Nephron (organoid): ENCODE measurements at regions not wholly inside any gene's neighbourhood (a gene's known extent, or its start where the extent isn't known, plus 50 kb on each side); places are given as distances from the start of the nearest gene placed in this dataset.

Experiments
- H3K27ac Mint-ChIP-seq, 3 experiments: 2 replicates each; pipeline ENCODE4 v1.8.0; 2020; ENCODE audit warnings: mixed read lengths in 3 of 3, mild to moderate bottlenecking in 2 of 3, moderate library complexity in 1 of 3
- H3K27me3 Mint-ChIP-seq: 2 replicates; pipeline ENCODE4 v1.8.0; 2021; ENCODE audit warnings: low read depth, mild to moderate bottlenecking, moderate library complexity, mixed read lengths
- H3K36me3 Mint-ChIP-seq: 2 replicates; pipeline ENCODE4 v1.8.0; 2020; ENCODE audit warnings: low read depth, mixed read lengths
- H3K4me1 Mint-ChIP-seq: 2 replicates; pipeline ENCODE4 v1.8.0; 2020; ENCODE audit warnings: mixed read lengths
- H3K4me3 Mint-ChIP-seq, 3 experiments: 2 replicates each; pipeline ENCODE4 v1.8.0; 2020; ENCODE audit warnings: mild to moderate bottlenecking in 3 of 3, mixed read lengths in 3 of 3, moderate library complexity in 2 of 3
- H3K9me3 Mint-ChIP-seq: 2 replicates; pipeline ENCODE4 v1.8.0; 2020; ENCODE audit warnings: mixed read lengths
- CTCF ChIP-seq, 3 experiments: fragments of 200-600 bp; sonication (generic); IDR thresholded peaks; one replicate each; pipeline ENCODE4 v1.5.0; 2021; ENCODE audit warnings: antibody characterized with exemption in 3 of 3; ENCODE audit not compliant: unreplicated experiment in 3 of 3

DNA sequence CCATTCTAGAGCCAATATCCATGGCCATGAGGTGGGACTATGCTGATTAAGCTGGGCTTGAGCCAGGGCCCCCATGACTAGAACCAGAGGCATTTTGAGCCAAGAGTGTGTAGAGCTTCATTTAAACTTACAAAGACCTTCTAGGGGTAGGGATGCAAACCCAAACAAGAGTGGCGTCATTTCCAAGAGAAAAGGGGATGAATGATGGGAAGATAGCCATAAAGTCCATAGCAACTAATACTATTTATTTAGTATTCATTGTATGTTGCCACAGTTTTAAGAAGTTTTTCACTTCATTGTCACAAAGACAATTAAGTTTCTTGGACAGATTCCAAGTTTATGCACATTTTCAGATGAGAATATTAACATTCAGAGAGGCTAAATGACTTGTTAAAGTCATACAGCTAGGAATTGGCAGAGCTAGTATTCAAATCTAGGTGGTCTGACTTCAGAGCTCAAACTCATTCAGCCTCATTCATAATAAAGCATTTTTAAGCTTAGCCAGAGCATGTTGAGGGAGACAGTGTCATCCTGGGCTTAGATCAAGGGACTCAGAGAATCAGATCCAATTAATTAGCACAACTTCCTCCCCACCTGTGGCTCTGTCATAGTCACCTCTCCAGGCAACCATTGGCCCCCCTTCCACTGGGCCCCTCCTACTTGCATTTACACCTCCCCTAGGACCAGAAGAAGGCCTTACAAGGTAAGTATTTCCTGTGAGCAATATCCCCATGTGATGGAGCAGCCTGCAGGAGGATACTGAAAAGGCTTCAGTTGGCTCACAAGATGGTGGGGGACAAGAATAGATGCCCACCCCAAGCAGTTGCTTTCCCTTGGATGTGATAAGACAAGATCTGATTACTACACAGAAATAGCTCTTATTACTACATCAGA, 95.0 kb upstream of the PCSK1 start:
- no peak for TF ChIP-seq CTCF (IDR thresholded peaks at IDR 0.05; ENCODE audit: unreplicated experiment in 3 of 3)
- Mint-ChIP-seq H3K9me3 (no peaks in the 10 kb centered on the region), H3K36me3 (no peaks in the 10 kb centered on the region)

GRCh38 chr5:96528826-96529474, 95.9 kb upstream of the PCSK1 start:
- Mint-ChIP-seq H3K4me3 (no peak overlapping the region), H3K4me1 (no peaks in the 10 kb centered on the region), H3K27me3 (no peaks in the 10 kb centered on the region), H3K27ac (no peak overlapping the region), H3K36me3 (no peaks in the 10 kb centered on the region), H3K9me3 (no peaks in the 10 kb centered on the region)
- no peak for TF ChIP-seq CTCF (IDR thresholded peaks at IDR 0.05; ENCODE audit: unreplicated experiment in 3 of 3)

More for the DNA sequence above, 95.0 kb upstream of the PCSK1 start:
- Mint-ChIP-seq H3K27ac (no peak overlapping the region), H3K4me3 (no peak overlapping the region), H3K4me1 (no peaks in the 10 kb centered on the region), H3K27me3 (no peaks in the 10 kb centered on the region)

GRCh38 chr5:96529559-96529958, 96.5 kb upstream of the PCSK1 start:
- H3K9me3 Mint-ChIP-seq, result no peaks in the 10 kb centered on the region
- H3K36me3 Mint-ChIP-seq, result no peaks in the 10 kb centered on the region
- no peaks in the 10 kb centered on the region for H3K4me1 Mint-ChIP-seq
- H3K27ac Mint-ChIP-seq, result no peak overlapping the region
- H3K4me3 Mint-ChIP-seq, result no peak overlapping the region
- no peak for TF ChIP-seq CTCF (IDR thresholded peaks at IDR 0.05; ENCODE audit: unreplicated experiment in 3 of 3)
- H3K27me3 Mint-ChIP-seq, result no peaks in the 10 kb centered on the region

DNA sequence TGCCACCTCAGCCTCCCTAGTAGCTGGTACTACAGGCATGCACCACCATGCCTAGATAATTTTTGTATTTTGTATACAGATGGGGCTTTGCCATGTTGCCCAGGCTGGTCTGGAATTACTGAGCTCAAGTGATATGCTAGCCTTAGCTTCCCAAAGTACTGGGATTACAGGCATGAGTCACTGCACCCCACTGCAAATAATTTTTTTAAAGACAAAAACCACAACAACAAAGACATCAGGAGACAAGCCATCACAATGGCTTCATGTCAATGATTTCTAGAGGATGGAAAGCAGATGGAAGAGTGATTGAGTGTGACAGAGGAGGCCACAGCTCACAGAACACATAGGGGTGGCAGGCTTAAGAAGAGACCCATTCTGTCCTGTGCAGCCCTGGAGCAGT, 97.9 kb upstream of the PCSK1 start:
- Mint-ChIP-seq H3K27me3 (no peaks in the 10 kb centered on the region), H3K27ac (no peak overlapping the region), H3K4me3 (no peak overlapping the region), H3K9me3 (no peaks in the 10 kb centered on the region), H3K36me3 (no peaks in the 10 kb centered on the region), H3K4me1 (no peaks in the 10 kb centered on the region)
- no peak for TF ChIP-seq CTCF (IDR thresholded peaks at IDR 0.05; ENCODE audit: unreplicated experiment in 3 of 3)

- no peak overlapping the region for H3K27ac Mint-ChIP-seq
- no peaks in the 10 kb centered on the region for H3K9me3 Mint-ChIP-seq
Measured at GRCh38 chr5:96533371-96533770, 100.3 kb upstream of the PCSK1 start.

More at GRCh38 chr5:96533371-96533770, 100.3 kb upstream of the PCSK1 start:
- no peak overlapping the region for H3K4me3 Mint-ChIP-seq
- no peaks in the 10 kb centered on the region for H3K36me3 Mint-ChIP-seq
- TF ChIP-seq CTCF (IDR thresholded peaks at IDR 0.05; ENCODE audit: unreplicated experiment in 3 of 3), result no peak
- no peaks in the 10 kb centered on the region for H3K27me3 Mint-ChIP-seq
- H3K4me1 Mint-ChIP-seq, result no peaks in the 10 kb centered on the region
